ENCODE measurements at regions not wholly inside any gene's neighbourhood (a gene's known extent, or its start where the extent isn't known, plus 50 kb on each side); places are given as distances from the start of the nearest gene placed in this dataset.

GRCh38 chr3:77945320-77945719, 905.4 kb downstream of the ROBO2 start:
- no peaks in the 10 kb centered on the region for H3K9me3 Mint-ChIP-seq
- H2BK120ac ChIP-seq (ENCODE audit: low read depth, low read length, poor library complexity, severe bottlenecking), result no peak overlapping the region
- no peak overlapping the region for H3K4me2 ChIP-seq (ENCODE audit: insufficient read depth, insufficient read length, low read length)
- H3K4me1 ChIP-seq (ENCODE audit: insufficient read depth, low read length), result no peaks in the 10 kb centered on the region
- H3K79me2 ChIP-seq (ENCODE audit: insufficient read depth, low read length), result no peaks in the 10 kb centered on the region
- H3K4ac ChIP-seq (ENCODE audit: low read depth, low read length), result no peak overlapping the region
- no peak overlapping the region for H3K27ac Mint-ChIP-seq
- no peaks in the 10 kb centered on the region for H3K36me3 Mint-ChIP-seq (ENCODE audit: insufficient read depth in 1 of 3, low read depth in 3 of 3)
- H3K79me1 ChIP-seq (ENCODE audit: insufficient read depth, low read depth, low read length, poor library complexity, severe bottlenecking), result no peaks in the 10 kb centered on the region
- H4K91ac ChIP-seq (ENCODE audit: insufficient read length, low read depth, low read length), result no peak overlapping the region
- WGBS (ENCODE audit: extremely low coverage, insufficient read length, low lambda C conversion rate), result no CpG with 5 or more reads among the region's 3 CpGs
- no peaks in the 10 kb centered on the region for H4K20me1 ChIP-seq (ENCODE audit: control insufficient read depth, insufficient read depth, insufficient read length)
- H3K27me3 Mint-ChIP-seq (ENCODE audit: low read depth), result no peaks in the 10 kb centered on the region
- no peak overlapping the region for H3K23ac ChIP-seq (ENCODE audit: insufficient read length, low read depth, low read length)
- no peak overlapping the region for H2AFZ ChIP-seq (ENCODE audit: low read length)
- H3K27me3 ChIP-seq (ENCODE audit: insufficient read depth, low read length), result no peaks in the 10 kb centered on the region
- H4K5ac ChIP-seq (ENCODE audit: insufficient read length, low read depth, low read length), result no peak overlapping the region
- no peaks in the 10 kb centered on the region for H3K4me1 Mint-ChIP-seq
- H2BK15ac ChIP-seq (ENCODE audit: low read depth, low read length), result no peak overlapping the region
- TF ChIP-seq CTCF (conservative IDR thresholded peaks at IDR 0.05), result no peak
- H3K18ac ChIP-seq (ENCODE audit: insufficient read length, low read depth, low read length), result no peak overlapping the region
- H3K4me3 Mint-ChIP-seq, result no peak overlapping the region
- H3K56ac ChIP-seq (ENCODE audit: insufficient read length, low read depth, low read length), result no peak overlapping the region
- no peaks in the 10 kb centered on the region for H3K23me2 ChIP-seq (ENCODE audit: insufficient read length, low read depth, low read length, poor library complexity, severe bottlenecking)
- H3K27ac ChIP-seq (ENCODE audit: insufficient read length, low read depth, low read length), result no peak overlapping the region
- no peaks in the 10 kb centered on the region for H3K9me3 ChIP-seq (ENCODE audit: control insufficient read depth, low read depth, low read length)
- no peak for DNase-seq
- no peak overlapping the region for H2BK12ac ChIP-seq (ENCODE audit: insufficient read length, low read depth, low read length)
- H2BK5ac ChIP-seq (ENCODE audit: insufficient read length, low read length), result no peak overlapping the region
- no peak overlapping the region for H3K14ac ChIP-seq (ENCODE audit: insufficient read depth, low read length)
- H4K8ac ChIP-seq (replicated peaks; ENCODE audit: insufficient read length, low read depth, low read length), result no peak overlapping the region
- H3T11ph ChIP-seq (ENCODE audit: low read length), result no peak overlapping the region
- no peak overlapping the region for H2BK20ac ChIP-seq (ENCODE audit: low read depth, low read length, poor library complexity, severe bottlenecking)
- no peak overlapping the region for H2AK5ac ChIP-seq (ENCODE audit: insufficient read length, low read length)
- H3K9ac ChIP-seq (ENCODE audit: extremely low read depth, insufficient read length, low read length), result no peak overlapping the region
